Activated CD4-positive, alpha-beta T cell treated with anti-CD3 and anti-CD28 coated beads for 36 hours (primary cell): ENCODE measurements at regions not wholly inside any gene's neighbourhood (a gene's known extent, or its start where the extent isn't known, plus 50 kb on each side); places are given as distances from the start of the nearest gene placed in this dataset.

ENCODE experiments used
- ATAC-seq: fragments of 200-7000 bp; cut with Tn5 transposase; one replicate; pipeline ENCODE4 v1.10.0; 2021; ENCODE audit warnings: mild to moderate bottlenecking, moderate library complexity
- CTCF ChIA-PET: fragments of 350-600 bp; sonication (Branson Sonifier 250); formaldehyde crosslinking; loops from one replicate; lab custom pipeline; 2021; ENCODE audit warnings: antibody characterized with exemption; lab: Charles Lee
- POLR2A ChIA-PET: fragments of 350-600 bp; sonication (Branson Sonifier 250); formaldehyde crosslinking; loops from one replicate; lab custom pipeline; 2021; ENCODE audit warnings: antibody characterized with exemption, inconsistent platforms; lab: Charles Lee
- DNase-seq: peaks from one replicate; pipeline ENCODE4 v3.0.0-alpha.2; 2020
- H3K27ac Mint-ChIP-seq: one replicate; pipeline ENCODE4 v1.8.0; 2021; ENCODE audit warnings: mixed read lengths
- H3K27me3 Mint-ChIP-seq: one replicate; pipeline ENCODE4 v1.8.0; 2021; ENCODE audit warnings: mixed read lengths
- H3K36me3 Mint-ChIP-seq: one replicate; pipeline ENCODE4 v1.8.0; 2021; ENCODE audit warnings: low read depth, mixed read lengths
- H3K4me1 Mint-ChIP-seq: one replicate; pipeline ENCODE4 v1.8.0; 2021; ENCODE audit warnings: mixed read lengths
- H3K4me3 Mint-ChIP-seq: one replicate; pipeline ENCODE4 v1.8.0; 2021; ENCODE audit warnings: mild to moderate bottlenecking, moderate library complexity, mixed read lengths
- H3K9me3 Mint-ChIP-seq: one replicate; pipeline ENCODE4 v1.8.0; 2021; ENCODE audit warnings: low read depth, mixed read lengths
- intact Hi-C, 2 experiments: fragments of 100-400 bp; cut with DNase I in 1 of 2; cut with micrococcal nuclease in 1 of 2; formaldehyde crosslinking; loops; one replicate each; pipeline versions ENCODE4 v1.14.2 to v1.15.1; 2022 to 2024; cut with DNase I, micrococcal nuclease

- Mint-ChIP-seq H3K4me3 (no peak overlapping the region), H3K27me3 (no peaks in the 10 kb centered on the region), H3K27ac (no peak overlapping the region), H3K9me3 (no peaks in the 10 kb centered on the region), H3K36me3 (no peaks in the 10 kb centered on the region), H3K4me1 (no peaks in the 10 kb centered on the region)
- POLR2A ChIA-PET: no interaction called here
- DNase-seq: no peak
- no peak for ATAC-seq
- CTCF ChIA-PET: no interaction called here
- intact Hi-C loops: no loop called here
Observed at GRCh38 chr9:79989079-79989478, 417.3 kb downstream of the TLE4 start.

- ChIA-PET POLR2A (no interaction called here), CTCF (no interaction called here)
- Mint-ChIP-seq H3K9me3 (no peaks in the 10 kb centered on the region), H3K4me1 (no peaks in the 10 kb centered on the region), H3K27ac (no peak overlapping the region), H3K4me3 (no peak overlapping the region), H3K27me3 (peaks cover 2% of the 10 kb centered on the region), H3K36me3 (no peaks in the 10 kb centered on the region)
- ATAC-seq: no peak
- no peak for DNase-seq
- intact Hi-C loops: no loop called here
Observed at GRCh38 chr9:79988126-79988525, 416.4 kb downstream of the TLE4 start.

- Mint-ChIP-seq H3K9me3 (no peaks in the 10 kb centered on the region), H3K27me3 (peaks cover 3% of the 10 kb centered on the region), H3K4me1 (no peaks in the 10 kb centered on the region), H3K4me3 (no peak overlapping the region), H3K27ac (no peak overlapping the region), H3K36me3 (no peaks in the 10 kb centered on the region)
- POLR2A ChIA-PET: no interaction called here
- intact Hi-C loops: no loop called here
- DNase-seq: no peak
- no peak for ATAC-seq
- CTCF ChIA-PET: no interaction called here
Observed at GRCh38 chr9:79986437-79986836, 414.7 kb downstream of the TLE4 start.

GRCh38 chr9:79985772-79986171 is 414.0 kb downstream of the TLE4 start:
- ChIA-PET CTCF (no interaction called here), POLR2A (no interaction called here)
- no peak for DNase-seq
- H3K4me1 Mint-ChIP-seq: no peaks in the 10 kb centered on the region
- peaks cover 7% of the 10 kb centered on the region for H3K27me3 Mint-ChIP-seq
- no peak for ATAC-seq
- intact Hi-C loops: no loop called here
- H3K9me3 Mint-ChIP-seq: no peaks in the 10 kb centered on the region
- no peak overlapping the region for H3K4me3 Mint-ChIP-seq
- no peaks in the 10 kb centered on the region for H3K36me3 Mint-ChIP-seq
- no peak overlapping the region for H3K27ac Mint-ChIP-seq

- no peaks in the 10 kb centered on the region for H3K36me3 Mint-ChIP-seq
- H3K4me1 Mint-ChIP-seq: no peaks in the 10 kb centered on the region
- DNase-seq: no peak
- no peak overlapping the region for H3K27ac Mint-ChIP-seq
- intact Hi-C loops: no loop called here
- CTCF ChIA-PET: no interaction called here
- ATAC-seq: no peak
- H3K4me3 Mint-ChIP-seq: no peak overlapping the region
- H3K9me3 Mint-ChIP-seq: no peaks in the 10 kb centered on the region
- POLR2A ChIA-PET: no interaction called here
- peaks cover 9% of the 10 kb centered on the region for H3K27me3 Mint-ChIP-seq
Observed at GRCh38 chr9:79985264-79985663, 413.5 kb downstream of the TLE4 start.

GRCh38 chr9:79984429-79985067 is 412.8 kb downstream of the TLE4 start:
- intact Hi-C loops: no loop called here
- H3K27me3 Mint-ChIP-seq: peaks cover 9% of the 10 kb centered on the region
- no peak overlapping the region for H3K27ac Mint-ChIP-seq
- H3K4me1 Mint-ChIP-seq: no peaks in the 10 kb centered on the region
- ATAC-seq (no peak), DNase-seq (no peak)
- no peaks in the 10 kb centered on the region for H3K9me3 Mint-ChIP-seq
- CTCF ChIA-PET: no interaction called here
- POLR2A ChIA-PET: no interaction called here
- no peak overlapping the region for H3K4me3 Mint-ChIP-seq
- no peaks in the 10 kb centered on the region for H3K36me3 Mint-ChIP-seq

GRCh38 chr9:79980432-79980831 is 408.7 kb downstream of the TLE4 start:
- intact Hi-C loops: no loop called here
- Mint-ChIP-seq H3K4me3 (no peak overlapping the region), H3K9me3 (no peaks in the 10 kb centered on the region), H3K27me3 (peaks cover 15% of the 10 kb centered on the region), H3K36me3 (no peaks in the 10 kb centered on the region), H3K27ac (no peak overlapping the region), H3K4me1 (no peaks in the 10 kb centered on the region)
- CTCF ChIA-PET: no interaction called here
- ATAC-seq: no peak
- no peak for DNase-seq
- POLR2A ChIA-PET: no interaction called here

- no peak for DNase-seq
- Mint-ChIP-seq H3K4me1 (peaks cover 2% of the 10 kb centered on the region), H3K27ac (no peak overlapping the region), H3K9me3 (no peaks in the 10 kb centered on the region), H3K27me3 (peaks cover 13% of the 10 kb centered on the region), H3K36me3 (no peaks in the 10 kb centered on the region), H3K4me3 (no peak overlapping the region)
- ATAC-seq: no peak
- intact Hi-C loops: no loop called here
- ChIA-PET POLR2A (no interaction called here), CTCF (no interaction called here)
Observed at GRCh38 chr9:79977510-79978197, 405.9 kb downstream of the TLE4 start.

- H3K36me3 Mint-ChIP-seq: no peaks in the 10 kb centered on the region
- POLR2A ChIA-PET: no interaction called here
Observed at GRCh38 chr9:79977074-79977435, 405.3 kb downstream of the TLE4 start.

GRCh38 chr9:79976257-79977073 is 404.7 kb downstream of the TLE4 start:
- Mint-ChIP-seq H3K27ac (no peak overlapping the region), H3K4me1 (peaks cover 2% of the 10 kb centered on the region), H3K36me3 (no peaks in the 10 kb centered on the region), H3K27me3 (peaks cover 12% of the 10 kb centered on the region), H3K9me3 (no peaks in the 10 kb centered on the region), H3K4me3 (no peak overlapping the region)
- ATAC-seq: no peak
- CTCF ChIA-PET: interaction anchor here (1.2 kb wide), 1 partner anchor 199 kb away, joined by 3 read pairs; no protein-coding TSS in a partner anchor
- intact Hi-C loops: no loop called here
- POLR2A ChIA-PET: no interaction called here
- no peak for DNase-seq

More at GRCh38 chr9:79977074-79977435, 405.3 kb downstream of the TLE4 start:
- H3K4me3 Mint-ChIP-seq: no peak overlapping the region
- H3K27me3 Mint-ChIP-seq: peaks cover 13% of the 10 kb centered on the region
- CTCF ChIA-PET: no interaction called here
- H3K27ac Mint-ChIP-seq: no peak overlapping the region
- DNase-seq (no peak), ATAC-seq (no peak)
- peaks cover 2% of the 10 kb centered on the region for H3K4me1 Mint-ChIP-seq
- H3K9me3 Mint-ChIP-seq: no peaks in the 10 kb centered on the region
- intact Hi-C loops: no loop called here

GRCh38 chr9:79975621-79976256 is 404.0 kb downstream of the TLE4 start:
- POLR2A ChIA-PET: no interaction called here

More at GRCh38 chr9:79975621-79976256, 404.0 kb downstream of the TLE4 start:
- CTCF ChIA-PET: interaction anchor here (1.2 kb wide), 1 partner anchor 200 kb away, joined by 3 read pairs; no protein-coding TSS in a partner anchor
- intact Hi-C loops: no loop called here
- Mint-ChIP-seq H3K36me3 (no peaks in the 10 kb centered on the region), H3K9me3 (no peaks in the 10 kb centered on the region), H3K27ac (no peak overlapping the region), H3K27me3 (peaks cover 11% of the 10 kb centered on the region), H3K4me1 (peaks cover 2% of the 10 kb centered on the region), H3K4me3 (no peak overlapping the region)
- no peak for DNase-seq
- ATAC-seq: no peak
